ENCODE measurements at regions not wholly inside any gene's neighbourhood (a gene's known extent, or its start where the extent isn't known, plus 50 kb on each side); places are given as distances from the start of the nearest gene placed in this dataset.

- TF ChIP-seq CTCF (IDR thresholded peaks at IDR 0.05; ENCODE audit: insufficient read depth, low read depth, low read length) (no peak), EZH2 (IDR thresholded peaks at IDR 0.05; ENCODE audit: insufficient read depth, low read length) (no peak)
These were observed 802.2 kb upstream of the POM121L12 start for GRCh38 chr7:52233248-52233647.

Measured in astrocyte (in vitro differentiated cells and primary cell).